ENCODE measurements at regions not wholly inside any gene's neighbourhood (a gene's known extent, or its start where the extent isn't known, plus 50 kb on each side); places are given as distances from the start of the nearest gene placed in this dataset.

- Histone ChIP-seq H2BK12ac (ENCODE audit: insufficient read length, low read depth, low read length) (no peak overlapping the region), H4K5ac (ENCODE audit: insufficient read length, low read depth, low read length) (no peak overlapping the region), H3K27me3 (ENCODE audit: insufficient read depth, low read length) (no peaks in the 10 kb centered on the region), H4K91ac (ENCODE audit: insufficient read length, low read depth, low read length) (no peak overlapping the region), H3K9ac (ENCODE audit: extremely low read depth, insufficient read length, low read length) (no peak overlapping the region), H3K79me2 (ENCODE audit: insufficient read depth, low read length) (no peaks in the 10 kb centered on the region), H3K27ac (ENCODE audit: insufficient read length, low read depth, low read length) (no peak overlapping the region), H2BK120ac (ENCODE audit: low read depth, low read length, poor library complexity, severe bottlenecking) (no peak overlapping the region), H4K20me1 (ENCODE audit: control insufficient read depth, insufficient read depth, insufficient read length) (no peaks in the 10 kb centered on the region), H3K79me1 (ENCODE audit: insufficient read depth, low read depth, low read length, poor library complexity, severe bottlenecking) (no peaks in the 10 kb centered on the region), H3T11ph (ENCODE audit: low read length) (no peak overlapping the region), H2BK15ac (ENCODE audit: low read depth, low read length) (no peak overlapping the region), H2AK5ac (ENCODE audit: insufficient read length, low read length) (no peak overlapping the region), H3K4ac (ENCODE audit: low read depth, low read length) (no peak overlapping the region), H3K23ac (ENCODE audit: insufficient read length, low read depth, low read length) (no peak overlapping the region), H2BK20ac (ENCODE audit: low read depth, low read length, poor library complexity, severe bottlenecking) (no peak overlapping the region), H3K4me1 (ENCODE audit: insufficient read depth, low read length) (peaks cover 4% of the 10 kb centered on the region), H3K23me2 (ENCODE audit: insufficient read length, low read depth, low read length, poor library complexity, severe bottlenecking) (no peaks in the 10 kb centered on the region), H3K56ac (ENCODE audit: insufficient read length, low read depth, low read length) (no peak overlapping the region), H2BK5ac (ENCODE audit: insufficient read length, low read length) (no peak overlapping the region), H4K8ac (replicated peaks; ENCODE audit: insufficient read length, low read depth, low read length) (no peak overlapping the region), H3K9me3 (ENCODE audit: control insufficient read depth, low read depth, low read length) (no peaks in the 10 kb centered on the region), H3K4me2 (ENCODE audit: insufficient read depth, insufficient read length, low read length) (no peak overlapping the region), H2AFZ (ENCODE audit: low read length) (no peak overlapping the region), H3K14ac (ENCODE audit: insufficient read depth, low read length) (no peak overlapping the region), H3K18ac (ENCODE audit: insufficient read length, low read depth, low read length) (no peak overlapping the region)
- Mint-ChIP-seq H3K4me3 (no peak overlapping the region), H3K9me3 (no peaks in the 10 kb centered on the region; a peak in 1 of 5 replicates), H3K27me3 (ENCODE audit: low read depth) (no peaks in the 10 kb centered on the region), H3K4me1 (peaks cover 21 to 29% of the 10 kb centered on the region in 2 experiments), H3K36me3 (ENCODE audit: insufficient read depth in 1 of 3, low read depth in 3 of 3) (peaks cover 0 to 4% (median 2%) of the 10 kb centered on the region in 3 experiments; a peak in 1 of 7 replicates), H3K27ac (no peak overlapping the region)
- no CpG with 5 or more reads among the region's 1 CpG for WGBS (ENCODE audit: extremely low coverage, insufficient read length, low lambda C conversion rate)
- TF ChIP-seq, protein P1, sequence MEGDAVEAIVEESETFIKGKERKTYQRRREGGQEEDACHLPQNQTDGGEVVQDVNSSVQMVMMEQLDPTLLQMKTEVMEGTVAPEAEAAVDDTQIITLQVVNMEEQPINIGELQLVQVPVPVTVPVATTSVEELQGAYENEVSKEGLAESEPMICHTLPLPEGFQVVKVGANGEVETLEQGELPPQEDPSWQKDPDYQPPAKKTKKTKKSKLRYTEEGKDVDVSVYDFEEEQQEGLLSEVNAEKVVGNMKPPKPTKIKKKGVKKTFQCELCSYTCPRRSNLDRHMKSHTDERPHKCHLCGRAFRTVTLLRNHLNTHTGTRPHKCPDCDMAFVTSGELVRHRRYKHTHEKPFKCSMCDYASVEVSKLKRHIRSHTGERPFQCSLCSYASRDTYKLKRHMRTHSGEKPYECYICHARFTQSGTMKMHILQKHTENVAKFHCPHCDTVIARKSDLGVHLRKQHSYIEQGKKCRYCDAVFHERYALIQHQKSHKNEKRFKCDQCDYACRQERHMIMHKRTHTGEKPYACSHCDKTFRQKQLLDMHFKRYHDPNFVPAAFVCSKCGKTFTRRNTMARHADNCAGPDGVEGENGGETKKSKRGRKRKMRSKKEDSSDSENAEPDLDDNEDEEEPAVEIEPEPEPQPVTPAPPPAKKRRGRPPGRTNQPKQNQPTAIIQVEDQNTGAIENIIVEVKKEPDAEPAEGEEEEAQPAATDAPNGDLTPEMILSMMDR (conservative IDR thresholded peaks at IDR 0.05), result no peak
- no peak for DNase-seq
Measured at GRCh38 chr3:152149832-152150231, 118.9 kb upstream of the MBNL1 start.

Measured in H9 (cell line).